ENCODE measurements at regions not wholly inside any gene's neighbourhood (a gene's known extent, or its start where the extent isn't known, plus 50 kb on each side); places are given as distances from the start of the nearest gene placed in this dataset.
"Not testable (repeated sequence)": the region's sequence is repeated elsewhere in the genome, so short reads cannot be mapped to it uniquely, and the experiment has no call there.

DNA sequence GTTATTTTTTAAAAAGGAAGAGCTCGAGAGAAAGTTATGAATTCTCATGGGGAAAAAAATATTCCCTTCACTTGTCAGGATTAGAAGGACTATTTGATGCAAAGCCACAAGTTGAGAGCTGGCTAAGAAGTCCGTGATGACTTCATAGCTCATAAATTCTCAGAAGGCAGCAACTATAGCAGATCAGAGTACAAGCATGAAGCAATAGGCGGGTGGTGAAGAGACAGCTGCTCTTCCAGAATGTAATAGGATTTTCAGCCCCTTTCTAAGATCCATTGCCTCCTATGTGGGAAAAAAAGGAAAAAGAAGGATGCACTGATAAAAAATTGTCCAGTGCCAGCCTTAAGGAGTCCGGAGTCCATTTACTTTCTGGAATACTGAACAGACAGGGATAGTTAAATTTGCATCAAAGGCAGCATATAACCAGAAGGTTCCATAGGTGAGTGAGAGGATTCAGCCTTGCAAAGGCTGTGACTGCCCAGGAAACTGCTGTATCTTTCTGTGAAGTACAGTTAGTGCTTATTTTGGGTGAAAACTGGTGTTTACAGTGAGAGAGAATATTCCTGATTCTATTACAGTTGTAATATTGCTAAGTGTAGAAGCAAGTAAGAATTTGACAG, 929.5 kb upstream of the ALCAM start:
- Histone ChIP-seq H3K9ac (ENCODE audit: low read length) (no peak overlapping the region), H3F3A (ENCODE audit: insufficient read depth, low read length) (no peaks in the 10 kb centered on the region), H3K27me3 (replicated peaks; ENCODE audit: insufficient read depth, low read length) (no peaks in the 10 kb centered on the region), H4K20me1 (ENCODE audit: insufficient read depth, low read length) (no peaks in the 10 kb centered on the region), H2AFZ (ENCODE audit: low read length) (no peak overlapping the region), H3K4me2 (ENCODE audit: low read depth, low read length) (no peak overlapping the region), H3K9me3 (replicated peaks; ENCODE audit: insufficient read depth, low read length) (no peaks in the 10 kb centered on the region), H3K9me2 (replicated peaks; ENCODE audit: insufficient read depth, low read length) (no peaks in the 10 kb centered on the region), H3K4me3 (ENCODE audit: low read length) (no peak overlapping the region), H3K36me3 (replicated peaks; ENCODE audit: insufficient read depth, low read length) (no peaks in the 10 kb centered on the region), H3K79me2 (ENCODE audit: low read length) (no peaks in the 10 kb centered on the region), H3K27ac (ENCODE audit: low read length) (no peak overlapping the region), H3K4me1 (ENCODE audit: low read length) (no peaks in the 10 kb centered on the region)
- no peak for TF ChIP-seq EZH2 (optimal IDR thresholded peaks at IDR 0.05; ENCODE audit: low read depth, low read length)
- TF ChIP-seq EZH2phosphoT487 (IDR thresholded peaks at IDR 0.05; ENCODE audit: low read length), result no peak
- TF ChIP-seq, protein P1, sequence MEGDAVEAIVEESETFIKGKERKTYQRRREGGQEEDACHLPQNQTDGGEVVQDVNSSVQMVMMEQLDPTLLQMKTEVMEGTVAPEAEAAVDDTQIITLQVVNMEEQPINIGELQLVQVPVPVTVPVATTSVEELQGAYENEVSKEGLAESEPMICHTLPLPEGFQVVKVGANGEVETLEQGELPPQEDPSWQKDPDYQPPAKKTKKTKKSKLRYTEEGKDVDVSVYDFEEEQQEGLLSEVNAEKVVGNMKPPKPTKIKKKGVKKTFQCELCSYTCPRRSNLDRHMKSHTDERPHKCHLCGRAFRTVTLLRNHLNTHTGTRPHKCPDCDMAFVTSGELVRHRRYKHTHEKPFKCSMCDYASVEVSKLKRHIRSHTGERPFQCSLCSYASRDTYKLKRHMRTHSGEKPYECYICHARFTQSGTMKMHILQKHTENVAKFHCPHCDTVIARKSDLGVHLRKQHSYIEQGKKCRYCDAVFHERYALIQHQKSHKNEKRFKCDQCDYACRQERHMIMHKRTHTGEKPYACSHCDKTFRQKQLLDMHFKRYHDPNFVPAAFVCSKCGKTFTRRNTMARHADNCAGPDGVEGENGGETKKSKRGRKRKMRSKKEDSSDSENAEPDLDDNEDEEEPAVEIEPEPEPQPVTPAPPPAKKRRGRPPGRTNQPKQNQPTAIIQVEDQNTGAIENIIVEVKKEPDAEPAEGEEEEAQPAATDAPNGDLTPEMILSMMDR (IDR thresholded peaks at IDR 0.05; ENCODE audit: low read length), result no peak
- DNase-seq, result no peak

DNA sequence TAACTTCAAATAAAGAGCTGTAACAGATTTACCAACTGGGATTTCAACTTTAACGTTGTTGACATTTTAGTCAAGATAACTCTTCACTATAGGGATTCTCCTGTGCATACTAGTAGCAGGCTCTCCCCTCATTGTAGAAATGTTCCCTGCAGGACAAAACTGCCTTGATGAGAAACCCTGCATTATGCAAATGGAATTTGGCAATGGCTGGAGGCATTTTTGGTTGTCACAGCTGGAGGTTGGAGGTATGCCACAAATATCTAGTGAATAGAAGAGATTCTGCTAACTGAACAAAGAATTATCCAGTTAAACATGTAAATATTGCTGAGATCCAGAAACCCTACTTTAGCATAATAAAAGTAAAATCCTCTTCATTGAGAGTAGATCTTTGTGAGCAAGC, 928.8 kb upstream of the ALCAM start:
- H3K79me2 ChIP-seq (ENCODE audit: low read length), result no peaks in the 10 kb centered on the region
- TF ChIP-seq EZH2phosphoT487 (IDR thresholded peaks at IDR 0.05; ENCODE audit: low read length), result no peak
- no peak for TF ChIP-seq EZH2 (optimal IDR thresholded peaks at IDR 0.05; ENCODE audit: low read depth, low read length)
- TF ChIP-seq, protein P1 (IDR thresholded peaks at IDR 0.05; ENCODE audit: low read length), result no peak
- DNase-seq, result no peak
- no peak overlapping the region for H3K4me3 ChIP-seq (ENCODE audit: low read length)
- no peaks in the 10 kb centered on the region for H3K4me1 ChIP-seq (ENCODE audit: low read length)
- H3K36me3 ChIP-seq (replicated peaks; ENCODE audit: insufficient read depth, low read length), result no peaks in the 10 kb centered on the region
- no peaks in the 10 kb centered on the region for H4K20me1 ChIP-seq (ENCODE audit: insufficient read depth, low read length)
- no peak overlapping the region for H3K27ac ChIP-seq (ENCODE audit: low read length)
- no peaks in the 10 kb centered on the region for H3F3A ChIP-seq (ENCODE audit: insufficient read depth, low read length)
- H3K9ac ChIP-seq (ENCODE audit: low read length), result no peak overlapping the region
- no peaks in the 10 kb centered on the region for H3K9me3 ChIP-seq (replicated peaks; ENCODE audit: insufficient read depth, low read length)
- H3K27me3 ChIP-seq (replicated peaks; ENCODE audit: insufficient read depth, low read length), result no peaks in the 10 kb centered on the region
- H3K4me2 ChIP-seq (ENCODE audit: low read depth, low read length), result no peak overlapping the region
- H3K9me2 ChIP-seq (replicated peaks; ENCODE audit: insufficient read depth, low read length), result no peaks in the 10 kb centered on the region
- H2AFZ ChIP-seq (ENCODE audit: low read length), result no peak overlapping the region

DNA sequence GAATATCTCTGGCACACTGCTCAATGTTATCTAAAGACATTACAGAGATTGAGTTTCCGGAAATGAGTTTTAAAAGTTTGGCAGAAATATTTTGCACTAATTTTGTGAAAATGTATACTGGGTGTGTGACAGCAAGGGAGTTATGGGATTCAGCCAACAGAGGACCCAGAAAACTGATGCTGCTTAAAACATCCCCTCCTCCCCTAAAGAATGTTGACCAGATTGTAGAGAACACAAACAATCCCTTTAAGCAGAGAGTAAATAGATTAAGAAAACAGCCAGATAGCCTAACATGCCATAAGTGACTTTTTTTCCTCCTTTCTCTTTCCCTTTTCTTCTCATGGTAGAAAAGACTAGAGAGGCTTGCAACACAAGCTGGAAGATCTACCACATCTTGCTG, 928.0 kb upstream of the ALCAM start:
- H3K79me2 ChIP-seq (ENCODE audit: low read length), result no peaks in the 10 kb centered on the region
- H3K27me3 ChIP-seq (replicated peaks; ENCODE audit: insufficient read depth, low read length), result no peaks in the 10 kb centered on the region
- H3K9me2 ChIP-seq (replicated peaks; ENCODE audit: insufficient read depth, low read length), result no peaks in the 10 kb centered on the region
- DNase-seq, result no peak
- no peak overlapping the region for H3K4me2 ChIP-seq (ENCODE audit: low read depth, low read length)
- TF ChIP-seq, protein P1 (IDR thresholded peaks at IDR 0.05; ENCODE audit: low read length), result no peak
- no peak for TF ChIP-seq EZH2 (optimal IDR thresholded peaks at IDR 0.05; ENCODE audit: low read depth, low read length)
- no peaks in the 10 kb centered on the region for H3K4me1 ChIP-seq (ENCODE audit: low read length)
- no peak overlapping the region for H2AFZ ChIP-seq (ENCODE audit: low read length)
- H3K27ac ChIP-seq (ENCODE audit: low read length), result no peak overlapping the region
- H3K4me3 ChIP-seq (ENCODE audit: low read length), result no peak overlapping the region
- H3K36me3 ChIP-seq (replicated peaks; ENCODE audit: insufficient read depth, low read length), result no peaks in the 10 kb centered on the region
- no peaks in the 10 kb centered on the region for H3K9me3 ChIP-seq (replicated peaks; ENCODE audit: insufficient read depth, low read length)
- no peaks in the 10 kb centered on the region for H4K20me1 ChIP-seq (ENCODE audit: insufficient read depth, low read length)
- H3K9ac ChIP-seq (ENCODE audit: low read length), result no peak overlapping the region
- no peaks in the 10 kb centered on the region for H3F3A ChIP-seq (ENCODE audit: insufficient read depth, low read length)

DNA sequence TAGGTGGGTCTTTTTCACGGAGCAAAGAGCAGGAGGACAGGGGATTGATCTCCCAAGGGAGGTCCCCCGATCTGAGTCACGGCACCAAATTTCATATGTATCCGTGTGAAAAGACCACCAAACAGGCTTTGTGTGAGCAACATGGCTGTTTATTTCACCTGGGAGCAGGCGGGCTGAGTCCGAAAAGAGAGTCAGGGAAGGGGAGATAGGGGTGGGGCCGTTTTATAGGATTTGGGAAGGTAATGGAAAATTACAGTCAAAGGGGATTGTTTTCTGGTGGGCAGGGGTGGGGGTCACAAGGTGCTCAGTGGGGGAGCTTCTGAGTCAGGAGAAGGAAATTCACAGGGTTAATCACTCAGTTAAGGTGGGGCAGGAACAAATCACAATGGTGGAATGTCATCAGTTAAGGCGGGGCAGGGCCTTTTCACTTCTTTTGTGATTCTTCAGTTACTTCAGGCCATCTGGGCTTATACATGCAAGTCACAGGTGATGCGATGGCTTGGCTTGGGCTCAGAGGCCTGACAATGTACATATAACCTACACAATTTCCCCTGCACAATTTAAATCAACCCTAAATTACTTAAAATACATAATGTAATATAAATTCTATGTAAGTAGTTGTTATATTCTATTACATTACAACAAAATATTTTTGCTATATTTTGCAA, 921.3 kb upstream of the ALCAM start:
- not testable (repeated sequence) for H3K9me2 ChIP-seq (replicated peaks; ENCODE audit: insufficient read depth, low read length); H3K4me2 ChIP-seq (ENCODE audit: low read depth, low read length); H3K27ac ChIP-seq (ENCODE audit: low read length); H3K9ac ChIP-seq (ENCODE audit: low read length); H3K36me3 ChIP-seq (replicated peaks; ENCODE audit: insufficient read depth, low read length); H3K9me3 ChIP-seq (replicated peaks; ENCODE audit: insufficient read depth, low read length); H3K4me3 ChIP-seq (ENCODE audit: low read length); H3K27me3 ChIP-seq (replicated peaks; ENCODE audit: insufficient read depth, low read length); H3K79me2 ChIP-seq (ENCODE audit: low read length); H2AFZ ChIP-seq (ENCODE audit: low read length); H4K20me1 ChIP-seq (ENCODE audit: insufficient read depth, low read length); H3K4me1 ChIP-seq (ENCODE audit: low read length); DNase-seq; H3F3A ChIP-seq (ENCODE audit: insufficient read depth, low read length)

All from MM.1S (cell line).